H9 (cell line): ENCODE measurements at regions not wholly inside any gene's neighbourhood (a gene's known extent, or its start where the extent isn't known, plus 50 kb on each side); places are given as distances from the start of the nearest gene placed in this dataset.

Experiments used
- DNase-seq: peaks from one replicate; pipeline ENCODE4 v3.0.0-alpha.2; 2017
- H2AFZ ChIP-seq: one replicate; pipeline ENCODE4 v1.6.1; 2013; ENCODE audit warnings: mild to moderate bottlenecking, low read length, control low read depth, moderate library complexity
- H2AK5ac ChIP-seq: 2 replicates; pipeline ENCODE4 v1.6.1; 2013; ENCODE audit warnings: low read length, control low read depth, mixed read lengths; ENCODE audit not compliant: insufficient read length
- H2BK120ac ChIP-seq: one replicate; pipeline ENCODE4 v1.6.1; 2013; ENCODE audit warnings: low read depth, mild to moderate bottlenecking, low read length, control low read depth, inconsistent platforms; ENCODE audit not compliant: poor library complexity, severe bottlenecking
- H2BK12ac ChIP-seq: 2 replicates; pipeline ENCODE4 v1.6.1; 2013; ENCODE audit warnings: low read length, control low read depth, mixed read lengths, low read depth; ENCODE audit not compliant: insufficient read length
- H2BK15ac ChIP-seq: 2 replicates; pipeline ENCODE4 v1.6.1; 2013; ENCODE audit warnings: low read depth, low read length, control low read depth
- H2BK20ac ChIP-seq: one replicate; pipeline ENCODE4 v1.6.1; 2013; ENCODE audit warnings: low read depth, mild to moderate bottlenecking, low read length, control low read depth, inconsistent platforms; ENCODE audit not compliant: poor library complexity, severe bottlenecking
- H2BK5ac ChIP-seq: 2 replicates; pipeline ENCODE4 v1.6.1; 2013; ENCODE audit warnings: low read length, control low read depth, mixed read lengths; ENCODE audit not compliant: insufficient read length
- H3K14ac ChIP-seq: 2 replicates; pipeline ENCODE4 v1.6.1; 2013; ENCODE audit warnings: low read length, control low read depth; ENCODE audit not compliant: insufficient read depth
- H3K18ac ChIP-seq: 2 replicates; pipeline ENCODE4 v1.6.1; 2013; ENCODE audit warnings: low read depth, mild to moderate bottlenecking, mixed read lengths, low read length, control low read depth; ENCODE audit not compliant: insufficient read length
- H3K23ac ChIP-seq: 2 replicates; pipeline ENCODE4 v1.6.1; 2013; ENCODE audit warnings: low read length, control low read depth, mixed read lengths, low read depth; ENCODE audit not compliant: insufficient read length
- H3K23me2 ChIP-seq: 2 replicates; pipeline ENCODE4 v1.6.1; 2013; ENCODE audit warnings: low read depth, mild to moderate bottlenecking, mixed read lengths, low read length, control low read depth; ENCODE audit not compliant: insufficient read length, poor library complexity, severe bottlenecking
- H3K27ac ChIP-seq: 2 replicates; pipeline ENCODE4 v1.5.1; 2013; ENCODE audit warnings: low read length, control low read depth, mixed read lengths, low read depth; ENCODE audit not compliant: insufficient read length
- H3K27me3 ChIP-seq: 2 replicates; pipeline ENCODE4 v1.6.1; 2013; ENCODE audit warnings: low read length, control low read depth, inconsistent platforms; ENCODE audit not compliant: insufficient read depth
- H3K4ac ChIP-seq: 2 replicates; pipeline ENCODE4 v1.6.1; 2013; ENCODE audit warnings: low read depth, mild to moderate bottlenecking, control low read depth, inconsistent platforms, low read length, moderate library complexity
- H3K4me1 ChIP-seq: 2 replicates; pipeline ENCODE4 v1.6.1; 2013; ENCODE audit warnings: low read length, control low read depth, inconsistent platforms; ENCODE audit not compliant: insufficient read depth
- H3K4me2 ChIP-seq: 2 replicates; pipeline ENCODE4 v1.6.1; 2013; ENCODE audit warnings: low read length, control low read depth, mixed read lengths; ENCODE audit not compliant: insufficient read length, insufficient read depth
- H3K56ac ChIP-seq: 2 replicates; pipeline ENCODE4 v1.6.1; 2013; ENCODE audit warnings: low read depth, mild to moderate bottlenecking, mixed read lengths, low read length, control low read depth; ENCODE audit not compliant: insufficient read length
- H3K79me1 ChIP-seq: 2 replicates; pipeline ENCODE4 v1.6.1; 2013; ENCODE audit warnings: low read depth, mild to moderate bottlenecking, moderate library complexity, low read length, control low read depth, inconsistent platforms; ENCODE audit not compliant: insufficient read depth, poor library complexity, severe bottlenecking
- H3K79me2 ChIP-seq: 2 replicates; pipeline ENCODE4 v1.6.1; 2013; ENCODE audit warnings: low read length, control low read depth, inconsistent platforms; ENCODE audit not compliant: insufficient read depth
- H3K9ac ChIP-seq: 2 replicates; pipeline ENCODE4 v1.6.1; 2013; ENCODE audit warnings: low read length, control low read depth, mixed read lengths; ENCODE audit not compliant: insufficient read length; ENCODE audit errors: extremely low read depth
- H3K9me3 ChIP-seq: one replicate; pipeline ENCODE4 v1.6.1; 2013; ENCODE audit warnings: low read depth, low read length, inconsistent platforms; ENCODE audit not compliant: control insufficient read depth
- H3T11ph ChIP-seq: one replicate; pipeline ENCODE4 v1.6.1; 2013; ENCODE audit warnings: mild to moderate bottlenecking, low read length, control low read depth, inconsistent platforms
- H4K20me1 ChIP-seq: one replicate; pipeline ENCODE4 v1.6.1; 2013; ENCODE audit not compliant: control insufficient read depth, insufficient read length, insufficient read depth
- H4K5ac ChIP-seq: 2 replicates; pipeline ENCODE4 v1.6.1; 2013; ENCODE audit warnings: low read depth, mild to moderate bottlenecking, mixed read lengths, low read length, control low read depth; ENCODE audit not compliant: insufficient read length
- H4K8ac ChIP-seq: replicated peaks from 2 replicates; pipeline ENCODE4 v1.6.1; 2013; ENCODE audit warnings: low read length, control low read depth, mixed read lengths, low read depth; ENCODE audit not compliant: insufficient read length
- H4K91ac ChIP-seq: 2 replicates; pipeline ENCODE4 v1.6.1; 2013; ENCODE audit warnings: low read depth, mild to moderate bottlenecking, moderate library complexity, mixed read lengths, low read length, control low read depth; ENCODE audit not compliant: insufficient read length
- H3K27ac Mint-ChIP-seq, 3 experiments: 2 replicates in 2 of 3; 3 replicates in 1 of 3; pipeline ENCODE4 v1.8.0; 2020 to 2021; ENCODE audit warnings: mixed read lengths in 3 of 3, mild to moderate bottlenecking in 1 of 3, moderate library complexity in 1 of 3
- H3K27me3 Mint-ChIP-seq: 2 replicates; pipeline ENCODE4 v1.8.0; 2021; ENCODE audit warnings: low read depth, mild to moderate bottlenecking, moderate library complexity, mixed read lengths
- H3K36me3 Mint-ChIP-seq, 3 experiments: 2 replicates in 2 of 3; 3 replicates in 1 of 3; pipeline ENCODE4 v1.8.0; 2020 to 2021; ENCODE audit warnings: low read depth in 3 of 3, mixed read lengths in 3 of 3; ENCODE audit not compliant: insufficient read depth in 1 of 3
- H3K4me1 Mint-ChIP-seq, 2 experiments: 2 replicates each; pipeline ENCODE4 v1.8.0; 2020; ENCODE audit warnings: mixed read lengths in 2 of 2
- H3K4me3 Mint-ChIP-seq, 2 experiments: 2 replicates in 1 of 2; 3 replicates in 1 of 2; pipeline ENCODE4 v1.8.0; 2020 to 2021; ENCODE audit warnings: mild to moderate bottlenecking in 2 of 2, mixed read lengths in 2 of 2, moderate library complexity in 1 of 2
- H3K9me3 Mint-ChIP-seq, 2 experiments: 2 replicates in 1 of 2; 3 replicates in 1 of 2; pipeline ENCODE4 v1.8.0; 2020; ENCODE audit warnings: mild to moderate bottlenecking in 2 of 2, mixed read lengths in 2 of 2, moderate library complexity in 1 of 2
- WGBS: extraction: QIAGEN DNeasy Blood & Tissue Kit; methylation state at CpG from one replicate; pipeline ENCODE4 v1.1.7; 2013; ENCODE audit warnings: missing lambda C conversion rate, low lambda C conversion rate, mixed read lengths; ENCODE audit not compliant: insufficient read length; ENCODE audit errors: extremely low coverage; 5-methylcytosine and 5-hydroxymethylcytosine counted together
- TF ChIP-seq, protein P1 (sequence below): fragments of 200-600 bp; sonication (generic); conservative IDR thresholded peaks from 3 replicates; pipeline ENCODE4 v1.8.0; 2021; ENCODE audit warnings: antibody characterized with exemption, mild to moderate bottlenecking

DNA sequence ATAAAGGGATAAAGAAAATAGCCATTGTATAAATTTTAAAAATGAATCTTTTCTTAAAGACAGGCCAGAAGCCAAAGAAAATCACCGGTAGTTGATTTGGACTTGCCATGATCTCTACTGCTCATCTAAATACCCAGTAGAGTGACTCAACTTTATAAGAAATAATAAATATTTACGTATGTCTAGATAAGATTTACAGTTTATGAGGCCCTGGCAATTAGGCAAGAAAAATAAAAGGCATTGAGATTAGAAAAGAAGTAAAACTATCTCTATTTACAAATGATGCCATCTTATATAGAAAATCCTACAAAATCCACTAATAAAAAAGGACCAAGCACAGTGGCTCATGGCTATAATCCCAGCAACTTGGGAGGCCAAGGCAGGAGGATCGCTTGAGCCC, 765.5 kb upstream of the HTR2C start:
- no peaks in the 10 kb centered on the region; the same call in 1 of the 2 replicates for H3K27me3 Mint-ChIP-seq
- no peak overlapping the region for H3K56ac ChIP-seq
- no peak overlapping the region for H2BK15ac ChIP-seq

More for the DNA sequence above, 765.5 kb upstream of the HTR2C start:
- Histone ChIP-seq H3K79me2 (no peaks in the 10 kb centered on the region), H3K4ac (no peak overlapping the region), H3K18ac (no peak overlapping the region), H4K91ac (no peak overlapping the region), H3K9ac (no peak overlapping the region), H3K27ac (no peak overlapping the region), H3K9me3 (no peaks in the 10 kb centered on the region), H3K23ac (no peak overlapping the region), H2BK20ac (no peak overlapping the region), H3K4me2 (no peak overlapping the region), H4K5ac (no peak overlapping the region), H3K4me1 (no peaks in the 10 kb centered on the region), H3K23me2 (no peaks in the 10 kb centered on the region), H2AK5ac (no peak overlapping the region), H3K27me3 (no peaks in the 10 kb centered on the region), H3T11ph (no peak overlapping the region), H2BK120ac (no peak overlapping the region), H2BK5ac (no peak overlapping the region), H4K20me1 (no peaks in the 10 kb centered on the region), H2AFZ (no peak overlapping the region), H3K14ac (no peak overlapping the region), H4K8ac (no peak overlapping the region), H2BK12ac (no peak overlapping the region), H3K79me1 (no peaks in the 10 kb centered on the region)
- H3K4me1 Mint-ChIP-seq: no peaks in the 10 kb centered on the region
- no peak overlapping the region for H3K27ac Mint-ChIP-seq
- DNase-seq: no peak
- H3K36me3 Mint-ChIP-seq: peaks cover 21 to 76% (median 54%) of the 10 kb centered on the region in 3 experiments
- no peak overlapping the region for H3K4me3 Mint-ChIP-seq
- peaks cover 21 to 29% of the 10 kb centered on the region in 2 experiments for H3K9me3 Mint-ChIP-seq
- TF ChIP-seq, protein P1, sequence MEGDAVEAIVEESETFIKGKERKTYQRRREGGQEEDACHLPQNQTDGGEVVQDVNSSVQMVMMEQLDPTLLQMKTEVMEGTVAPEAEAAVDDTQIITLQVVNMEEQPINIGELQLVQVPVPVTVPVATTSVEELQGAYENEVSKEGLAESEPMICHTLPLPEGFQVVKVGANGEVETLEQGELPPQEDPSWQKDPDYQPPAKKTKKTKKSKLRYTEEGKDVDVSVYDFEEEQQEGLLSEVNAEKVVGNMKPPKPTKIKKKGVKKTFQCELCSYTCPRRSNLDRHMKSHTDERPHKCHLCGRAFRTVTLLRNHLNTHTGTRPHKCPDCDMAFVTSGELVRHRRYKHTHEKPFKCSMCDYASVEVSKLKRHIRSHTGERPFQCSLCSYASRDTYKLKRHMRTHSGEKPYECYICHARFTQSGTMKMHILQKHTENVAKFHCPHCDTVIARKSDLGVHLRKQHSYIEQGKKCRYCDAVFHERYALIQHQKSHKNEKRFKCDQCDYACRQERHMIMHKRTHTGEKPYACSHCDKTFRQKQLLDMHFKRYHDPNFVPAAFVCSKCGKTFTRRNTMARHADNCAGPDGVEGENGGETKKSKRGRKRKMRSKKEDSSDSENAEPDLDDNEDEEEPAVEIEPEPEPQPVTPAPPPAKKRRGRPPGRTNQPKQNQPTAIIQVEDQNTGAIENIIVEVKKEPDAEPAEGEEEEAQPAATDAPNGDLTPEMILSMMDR: no peak
- WGBS: no CpG with 5 or more reads among the region's 3 CpGs
